ENCODE measurements at regions not wholly inside any gene's neighbourhood (a gene's known extent, or its start where the extent isn't known, plus 50 kb on each side); places are given as distances from the start of the nearest gene placed in this dataset.

GRCh38 chr6:130740308-130740707 is 86.9 kb upstream of the SMLR1 start:
- TF ChIP-seq CTCF (IDR thresholded peaks at IDR 0.05; ENCODE audit: extremely low read depth in 1 of 2, insufficient read depth in 1 of 2, low read depth in 1 of 2, low read length in 2 of 2) (no peak), POLR2A (IDR thresholded peaks at IDR 0.05; ENCODE audit: low read depth, low read length) (no peak), MAX (IDR thresholded peaks at IDR 0.05; ENCODE audit: insufficient read depth, insufficient read length) (no peak)

Measured in endothelial cell of umbilical vein (primary cell).